GM18517 (cell line): ENCODE measurements at regions not wholly inside any gene's neighbourhood (a gene's known extent, or its start where the extent isn't known, plus 50 kb on each side); places are given as distances from the start of the nearest gene placed in this dataset.

Experiments used
- ATAC-seq: cut with Tn5 transposase; IDR thresholded peaks from one replicate; pipeline ENCODE4 v1.9.1; 2021; ENCODE audit warnings: mild to moderate bottlenecking, moderate library complexity; ENCODE audit not compliant: unreplicated experiment

DNA sequence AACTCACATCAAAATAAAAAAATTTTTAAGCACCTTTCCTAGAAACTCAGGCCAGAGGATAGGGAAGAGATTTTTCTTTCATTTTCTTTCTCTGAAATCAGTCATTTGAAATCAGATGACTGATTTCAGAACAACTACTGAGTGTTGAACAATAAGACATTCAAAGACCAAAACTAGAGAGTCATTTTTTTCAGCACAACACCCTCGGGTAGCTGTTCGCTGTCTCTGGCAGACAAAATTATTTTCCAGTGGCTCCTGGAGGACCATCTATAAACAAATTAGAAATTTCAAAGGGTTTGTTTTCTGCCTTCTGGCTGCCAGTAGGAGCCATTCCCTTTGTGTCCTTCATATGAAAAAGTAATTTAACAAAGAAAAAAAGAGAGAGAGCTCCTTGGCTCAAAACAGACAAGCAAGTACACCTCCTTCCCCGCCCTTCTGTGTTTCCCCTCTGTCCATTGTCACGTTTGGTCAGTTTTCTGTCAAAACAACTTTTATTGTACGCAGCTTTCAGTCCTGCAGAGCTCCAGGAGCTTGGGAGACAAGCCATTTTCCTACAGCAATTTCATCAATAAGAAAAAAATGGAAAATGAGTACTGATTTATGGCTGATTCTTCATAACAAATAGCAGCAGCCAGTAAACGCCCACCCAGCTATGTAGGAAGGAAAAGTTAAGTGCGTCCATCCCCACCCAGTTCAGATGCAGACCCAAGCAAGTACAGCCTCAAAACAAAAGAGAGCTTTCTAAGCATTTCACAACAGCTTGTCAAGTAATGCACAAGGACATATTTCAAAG is 405.2 kb downstream of the ZNF608 start:
- ATAC-seq: no peak

DNA sequence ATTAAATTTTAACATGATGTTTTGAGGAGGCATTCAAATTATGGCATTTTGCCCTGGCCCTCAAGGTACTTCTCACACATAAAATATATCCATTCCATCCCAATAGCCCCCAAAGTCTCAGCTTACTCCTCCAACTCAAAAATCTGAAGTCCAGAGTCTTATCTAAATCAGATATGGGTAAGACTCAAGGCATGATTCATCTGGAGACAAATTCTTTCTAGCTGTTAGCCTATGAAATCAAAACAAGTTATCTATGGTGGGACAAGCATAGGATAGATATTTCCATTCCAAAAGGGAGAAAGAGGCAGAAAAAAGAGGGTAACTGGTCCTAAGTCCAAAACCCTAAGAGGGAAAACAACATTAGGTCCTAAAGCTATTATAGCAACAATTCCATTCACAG is 408.4 kb downstream of the ZNF608 start:
- no peak for ATAC-seq

DNA sequence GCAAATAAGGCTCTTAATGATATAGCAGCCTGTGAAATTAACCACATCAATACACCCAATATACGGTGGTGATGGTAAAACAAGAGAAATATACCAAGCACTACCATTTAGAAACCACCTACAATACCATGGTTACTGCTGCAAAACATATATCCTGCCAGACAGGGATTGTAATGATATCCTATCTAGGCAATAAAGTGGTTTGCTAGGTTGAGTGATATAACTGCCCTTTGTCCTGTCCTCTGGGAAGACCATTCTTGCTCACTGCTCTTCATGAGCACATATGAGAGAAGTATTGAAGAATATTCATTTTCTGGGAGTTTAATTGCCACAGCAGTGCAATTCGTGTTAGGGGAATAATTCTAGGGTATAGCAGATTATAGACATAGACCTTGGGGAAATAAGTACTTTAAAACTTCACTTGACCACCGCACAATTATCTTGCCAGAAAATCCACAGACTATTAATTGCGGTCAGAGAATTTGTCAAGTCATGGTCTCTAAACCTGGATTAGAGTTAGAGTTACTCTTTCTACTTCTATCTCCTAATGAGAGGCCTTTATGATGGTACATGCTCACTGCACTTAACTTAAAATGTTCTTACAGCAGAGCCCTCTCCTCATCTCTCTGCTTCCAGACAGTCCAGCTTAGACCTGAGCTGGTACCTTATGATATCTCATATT is 413.0 kb downstream of the ZNF608 start:
- no peak for ATAC-seq

DNA sequence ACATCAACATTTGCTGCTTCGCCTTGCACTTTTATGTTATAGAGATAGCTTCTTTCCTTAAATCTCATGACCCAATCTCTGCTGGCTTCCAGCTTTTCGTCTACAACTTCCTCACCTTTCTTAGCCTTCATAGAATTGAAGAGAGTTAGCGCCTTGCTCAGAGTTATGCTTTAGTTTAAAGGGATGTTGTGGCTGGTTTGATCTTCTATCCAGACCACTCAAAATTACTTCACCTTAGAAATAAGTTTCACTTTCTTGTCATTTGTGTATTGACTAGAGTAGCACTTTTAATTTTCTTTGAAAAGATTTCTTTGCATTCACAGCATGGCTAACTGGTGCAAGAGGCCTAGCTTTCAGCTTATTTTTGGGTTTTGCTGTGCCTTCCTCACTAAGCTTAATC is 414.2 kb downstream of the ZNF608 start:
- ATAC-seq: no peak

DNA sequence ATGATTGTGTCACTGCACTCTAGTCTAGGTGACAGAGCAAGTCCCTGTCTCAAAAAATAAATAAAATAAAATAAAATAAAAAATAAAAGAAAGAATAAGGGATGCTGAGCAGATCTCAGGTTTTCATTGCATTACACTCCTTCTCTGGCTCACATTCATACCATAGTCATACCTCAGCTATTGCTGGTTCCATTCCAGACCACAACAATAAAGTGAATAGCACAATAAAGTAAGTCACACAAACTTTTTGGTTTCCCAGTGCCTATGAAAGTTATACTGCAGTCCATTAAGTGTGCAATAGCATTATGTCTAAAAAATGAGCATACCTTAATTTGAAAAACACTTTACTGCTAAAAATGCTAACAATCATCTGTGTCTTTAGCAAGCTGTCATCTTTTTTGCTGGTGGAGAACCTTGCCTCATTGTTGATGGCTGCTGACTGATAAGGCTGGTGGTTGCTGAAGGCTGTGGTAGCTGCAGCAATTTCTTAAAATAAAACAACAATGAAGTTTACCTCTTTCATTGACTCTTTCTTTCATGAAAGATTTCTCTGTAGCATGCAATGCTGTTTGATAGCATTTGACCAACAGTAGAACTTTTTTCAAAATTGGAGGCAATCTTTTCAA is 415.7 kb downstream of the ZNF608 start:
- no peak for ATAC-seq

DNA sequence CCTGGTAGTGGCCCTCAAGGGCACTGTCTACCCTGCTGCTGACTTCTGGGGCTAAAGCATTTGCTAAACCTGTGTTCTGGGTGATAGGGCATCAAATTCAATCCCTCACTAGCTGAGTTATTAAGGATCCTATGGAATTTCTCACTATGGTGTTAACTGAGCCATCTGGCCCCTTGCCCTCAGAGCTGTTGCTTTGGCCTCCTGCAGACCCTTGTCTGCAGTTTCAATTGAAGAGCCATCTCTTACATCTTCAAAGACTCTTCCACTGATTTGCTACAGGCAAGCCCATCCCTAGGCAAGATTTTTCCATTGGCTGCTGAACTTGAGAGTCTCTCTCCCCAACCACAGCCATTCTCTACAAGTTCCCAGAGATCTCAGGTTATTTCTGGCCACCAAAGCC is 418.2 kb downstream of the ZNF608 start:
- ATAC-seq: no peak

DNA sequence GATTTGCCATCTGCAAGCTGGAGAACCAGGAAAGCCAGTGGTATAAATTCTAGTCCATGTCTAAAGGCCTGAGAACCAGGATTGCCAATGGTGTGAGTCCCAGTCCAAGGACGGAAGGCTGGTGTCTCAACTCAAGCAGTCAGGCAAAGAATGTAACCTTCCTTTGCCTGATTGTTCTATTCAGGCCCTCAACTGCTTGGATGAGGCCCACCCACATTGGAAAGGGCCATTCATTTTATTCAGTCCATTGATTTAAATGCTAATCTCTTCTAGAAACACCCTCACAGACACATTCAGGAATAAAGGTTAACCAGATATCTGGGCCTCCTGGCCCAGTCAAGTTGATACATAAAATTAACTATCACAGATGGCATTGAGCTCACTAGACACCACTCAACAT is 427.8 kb downstream of the ZNF608 start:
- ATAC-seq: no peak

DNA sequence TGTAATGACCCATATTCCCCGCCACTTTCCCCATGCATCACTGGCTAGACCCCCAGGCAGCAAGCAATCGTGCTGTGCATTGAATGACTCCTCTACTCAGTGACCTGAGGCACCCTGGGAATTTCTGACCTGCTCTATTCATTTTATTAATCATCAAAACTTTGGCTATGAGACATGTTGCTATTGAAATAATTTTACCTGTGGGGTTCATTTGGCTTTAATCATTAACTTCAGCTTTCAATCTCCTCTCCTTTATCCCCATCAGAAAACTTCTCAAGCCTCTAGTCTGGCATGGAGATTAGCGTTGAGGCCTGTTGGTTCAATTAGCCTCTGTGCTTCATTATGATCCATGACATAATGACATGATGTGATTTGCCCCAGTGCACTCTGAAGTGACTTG is 429.0 kb downstream of the ZNF608 start:
- no peak for ATAC-seq

DNA sequence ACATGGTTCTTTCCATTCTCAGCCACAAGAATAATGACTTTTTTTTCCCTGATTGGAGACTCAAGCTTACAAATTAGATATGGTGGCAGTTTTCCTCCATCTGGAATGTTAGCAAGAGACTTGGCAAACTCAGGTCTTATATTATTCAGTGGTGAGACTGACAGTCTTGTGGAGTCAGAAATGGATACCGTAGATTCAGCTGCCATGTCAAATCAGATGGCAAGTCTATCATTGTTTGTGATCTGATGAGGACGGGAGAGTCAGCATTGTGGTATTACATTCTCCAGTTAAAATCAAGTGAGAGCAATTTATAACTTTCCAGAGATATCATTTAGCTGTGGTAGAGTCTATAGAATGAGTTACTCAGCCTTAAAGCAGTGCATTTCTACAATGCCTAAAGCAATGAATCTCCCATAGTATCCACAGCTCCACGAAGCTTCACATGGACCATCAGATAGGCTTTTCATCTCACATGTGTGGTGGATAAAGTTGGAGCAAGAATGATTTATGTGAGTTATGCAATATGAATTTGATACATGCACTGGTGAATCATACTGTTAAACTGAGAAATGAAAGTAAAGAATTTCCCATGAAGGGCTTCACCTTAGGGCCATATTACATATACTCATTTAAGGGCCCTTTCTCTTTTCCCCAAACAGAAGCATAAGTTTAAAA is 430.6 kb downstream of the ZNF608 start:
- ATAC-seq: no peak

DNA sequence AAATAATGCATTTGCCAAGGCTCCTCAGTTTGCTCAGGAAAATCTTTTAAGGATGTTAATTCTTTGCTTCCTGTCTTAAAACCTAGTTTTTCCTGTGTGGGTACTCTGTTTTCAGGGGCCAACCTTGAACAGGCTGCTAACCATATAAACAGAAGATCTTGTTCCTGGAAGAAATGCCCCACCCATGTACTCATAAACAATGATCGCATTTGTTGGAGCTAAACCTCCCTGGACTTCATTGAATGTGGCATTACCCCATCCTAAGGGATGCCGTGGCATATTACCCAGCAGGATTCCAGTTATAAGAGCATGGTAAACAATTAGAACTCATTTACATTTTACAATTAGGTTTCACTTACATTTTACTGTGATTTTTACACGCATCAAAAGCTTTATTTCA is 436.0 kb downstream of the ZNF608 start:
- ATAC-seq: no peak

DNA sequence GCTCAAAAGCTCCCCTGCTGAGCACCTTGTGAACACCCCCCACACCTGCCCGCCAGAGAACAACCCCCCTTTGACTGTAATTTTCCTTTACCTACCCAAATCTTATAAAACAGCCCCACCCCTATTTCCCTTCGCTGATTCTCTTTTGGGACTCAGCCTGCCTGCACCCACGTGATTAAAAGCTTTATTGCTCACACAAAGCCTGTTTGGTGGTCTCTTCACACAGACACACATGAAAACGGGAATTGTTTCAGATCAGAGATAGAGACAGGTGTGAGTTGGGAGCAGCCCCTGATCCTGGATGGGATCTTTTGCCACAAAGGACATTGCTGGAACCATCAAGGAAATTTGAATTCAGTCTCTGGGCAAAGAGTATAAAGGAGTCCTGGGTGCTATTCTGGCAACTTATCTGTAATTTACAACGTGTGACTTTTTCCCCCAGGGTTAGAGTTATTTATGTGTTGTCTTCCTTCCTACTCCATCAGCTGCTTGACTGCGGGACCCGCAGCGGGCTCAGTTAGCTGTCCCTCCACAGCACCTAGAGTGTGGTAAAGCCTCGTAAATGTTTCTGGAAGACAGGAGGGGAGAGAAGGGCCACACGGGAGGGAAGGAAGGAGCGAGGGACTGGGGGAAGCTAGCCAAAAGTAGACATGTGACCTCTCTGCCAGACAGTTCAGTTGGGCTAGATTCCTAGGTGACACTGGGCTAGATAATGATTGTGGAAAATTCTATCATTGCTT is 437.0 kb downstream of the ZNF608 start:
- ATAC-seq: no peak

DNA sequence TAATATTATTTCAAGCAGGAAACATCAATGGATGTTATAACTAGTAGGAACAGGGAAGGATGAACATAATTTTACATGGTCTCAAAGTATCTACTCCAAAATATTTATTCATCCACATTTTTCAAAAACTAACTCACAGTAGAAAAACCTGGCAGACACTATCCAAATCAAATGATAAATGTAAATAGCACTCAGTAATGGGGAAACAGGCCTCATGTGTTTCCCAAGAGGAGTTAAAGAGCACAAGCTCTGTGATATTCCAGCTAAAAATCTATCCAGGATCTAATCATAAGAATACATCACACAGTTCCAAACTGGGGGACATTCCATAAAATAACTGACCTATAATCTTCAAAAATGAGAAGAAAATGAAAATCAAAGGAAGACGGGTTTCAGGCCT is 443.1 kb downstream of the ZNF608 start:
- no peak for ATAC-seq

DNA sequence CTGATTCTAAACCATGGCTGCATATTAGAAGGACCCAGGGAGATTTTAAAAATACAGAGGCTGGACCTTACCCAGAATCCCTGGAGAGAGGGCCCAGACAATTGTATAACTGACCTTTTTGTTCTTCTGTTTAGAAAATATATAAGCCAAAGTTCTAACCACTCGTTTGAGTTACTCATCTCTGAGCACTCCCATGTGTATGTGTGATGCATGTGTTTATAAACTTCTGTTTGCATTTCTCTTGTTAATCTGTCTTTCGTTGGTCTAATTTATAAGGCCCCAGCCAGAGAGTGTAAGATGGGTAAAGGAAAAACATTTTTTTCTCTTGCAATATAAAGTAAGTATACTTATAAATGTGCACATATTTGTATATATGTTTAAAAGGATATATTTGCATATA is 443.9 kb downstream of the ZNF608 start:
- ATAC-seq: no peak

DNA sequence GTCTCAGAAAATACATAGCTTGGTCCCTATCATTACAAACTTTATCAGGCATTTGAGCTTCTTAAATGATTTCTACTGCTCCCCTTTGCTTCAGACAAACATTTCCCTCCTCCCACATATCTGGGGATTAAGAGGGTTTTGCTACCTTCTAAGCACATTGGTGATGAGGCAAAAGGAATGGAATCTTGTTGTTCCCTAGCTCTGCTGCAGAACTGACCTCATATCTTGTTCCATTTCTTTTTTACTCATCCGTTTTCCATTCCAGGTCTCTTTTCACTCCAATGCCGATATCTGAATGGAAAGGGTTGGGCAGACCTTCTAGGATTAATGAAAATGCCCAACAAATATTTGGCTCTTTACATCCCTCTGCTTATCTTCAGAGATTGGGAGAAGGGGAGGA is 444.6 kb downstream of the ZNF608 start:
- no peak for ATAC-seq

DNA sequence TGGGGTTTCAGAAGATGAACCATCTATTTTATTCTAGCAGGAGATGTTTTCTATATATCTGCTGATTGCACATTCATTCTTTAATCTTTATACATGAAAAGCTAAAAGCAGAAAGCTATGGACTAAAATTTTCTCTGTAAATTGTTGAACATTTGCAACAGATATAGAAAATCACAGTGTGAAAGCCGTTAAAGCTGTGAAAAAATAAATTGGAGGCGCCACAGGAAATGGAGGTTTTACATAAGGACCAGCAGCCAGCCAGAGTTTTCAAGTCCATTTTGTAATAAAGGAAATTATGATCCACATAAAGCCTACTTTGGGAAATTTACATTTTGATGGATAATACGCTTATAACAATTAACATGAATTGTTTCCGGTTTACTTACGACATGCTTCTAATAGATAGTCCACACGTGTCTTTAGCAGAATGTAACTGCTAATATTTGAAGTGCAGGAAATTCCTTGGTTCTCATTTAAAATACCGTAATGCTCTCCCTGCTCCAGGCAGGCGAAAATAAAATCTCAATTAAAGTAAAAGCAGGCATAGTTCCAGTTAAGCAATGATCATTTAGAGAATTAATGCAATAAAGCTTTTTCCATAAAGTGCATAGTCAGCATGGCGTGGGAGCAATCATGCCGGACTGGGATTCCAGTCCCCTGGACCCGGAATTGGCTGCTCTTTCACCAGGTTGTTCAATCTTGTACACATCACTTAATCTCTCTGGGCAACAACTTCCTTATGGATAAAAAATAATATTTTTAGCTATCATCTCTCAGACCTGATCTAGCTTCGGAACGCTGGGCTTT is 445.4 kb downstream of the ZNF608 start:
- ATAC-seq: no peak

DNA sequence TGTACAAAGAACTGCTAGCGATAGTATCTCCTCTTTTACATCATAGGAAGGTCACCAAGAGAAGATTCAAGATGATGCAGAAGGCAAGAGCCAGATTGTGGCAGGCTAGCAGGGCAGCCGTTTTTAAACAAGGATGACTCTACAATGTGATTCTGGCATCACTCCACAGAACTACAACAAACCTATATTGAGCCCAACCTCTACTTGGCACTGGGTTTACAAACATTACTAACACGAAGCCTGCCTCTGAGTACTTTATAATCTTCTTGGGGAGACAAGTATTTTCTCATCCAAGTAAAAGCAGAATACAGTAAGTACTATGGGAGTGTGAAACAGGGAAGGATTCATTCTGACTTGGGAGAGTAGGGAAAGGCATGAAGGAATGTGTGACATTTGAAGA is 448.6 kb downstream of the ZNF608 start:
- no peak for ATAC-seq

DNA sequence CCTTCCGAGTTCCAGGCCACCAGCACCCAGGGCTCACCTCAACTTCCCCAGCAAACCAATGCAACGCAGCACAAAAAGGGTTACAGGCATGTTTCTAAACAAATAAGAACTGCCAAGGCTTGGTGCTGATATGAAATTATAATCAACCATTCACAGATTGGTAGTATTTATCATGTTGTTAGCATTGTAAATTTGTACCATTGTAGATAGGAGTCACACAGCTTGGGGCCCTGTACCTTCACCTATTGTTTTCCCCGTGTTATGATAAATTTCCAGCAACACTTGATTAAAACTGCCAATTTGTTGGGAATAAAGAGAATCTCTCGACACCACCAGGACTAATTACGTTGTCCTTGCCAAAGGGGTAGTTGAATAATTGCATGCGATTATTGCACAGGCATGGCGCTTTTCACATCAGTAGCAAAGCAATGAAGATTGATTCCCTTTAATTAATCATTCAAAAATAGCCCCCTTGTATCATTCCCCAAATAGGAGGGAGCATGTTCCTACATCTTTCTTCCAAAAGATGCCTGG is 454.1 kb downstream of the ZNF608 start:
- no peak for ATAC-seq

DNA sequence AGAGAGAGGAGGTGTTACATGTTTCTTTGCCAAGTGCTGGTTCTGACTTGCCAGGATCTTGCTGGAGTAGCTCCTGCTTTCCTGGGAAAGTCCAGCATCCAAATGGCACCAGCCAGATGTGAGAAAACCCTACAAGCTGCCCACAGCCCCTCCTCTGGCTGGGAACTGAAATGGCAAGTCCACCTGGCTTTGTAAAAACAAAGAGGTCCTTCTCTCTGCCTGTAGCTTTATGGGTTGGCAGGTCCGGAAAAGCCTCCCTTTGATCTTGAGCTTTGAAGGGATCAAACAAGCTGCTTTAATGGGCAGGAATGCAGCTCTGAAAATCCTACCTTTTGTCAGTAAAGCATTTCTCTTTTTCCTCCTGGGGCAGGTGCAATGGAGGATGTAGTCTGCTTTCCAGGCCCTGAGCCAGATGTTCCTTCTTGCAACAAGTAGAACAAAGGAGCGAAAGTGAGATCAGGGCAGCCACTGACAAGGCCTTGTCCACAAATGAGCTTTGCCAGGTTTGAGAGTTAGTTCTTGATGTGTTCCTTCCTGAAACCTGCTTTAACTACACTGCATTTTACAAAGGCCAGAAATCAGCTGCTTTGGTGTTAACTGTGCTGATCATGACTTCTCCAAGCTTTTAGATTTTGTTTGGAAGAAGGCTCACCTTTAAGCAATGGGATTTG is 456.7 kb downstream of the ZNF608 start:
- ATAC-seq: no peak

DNA sequence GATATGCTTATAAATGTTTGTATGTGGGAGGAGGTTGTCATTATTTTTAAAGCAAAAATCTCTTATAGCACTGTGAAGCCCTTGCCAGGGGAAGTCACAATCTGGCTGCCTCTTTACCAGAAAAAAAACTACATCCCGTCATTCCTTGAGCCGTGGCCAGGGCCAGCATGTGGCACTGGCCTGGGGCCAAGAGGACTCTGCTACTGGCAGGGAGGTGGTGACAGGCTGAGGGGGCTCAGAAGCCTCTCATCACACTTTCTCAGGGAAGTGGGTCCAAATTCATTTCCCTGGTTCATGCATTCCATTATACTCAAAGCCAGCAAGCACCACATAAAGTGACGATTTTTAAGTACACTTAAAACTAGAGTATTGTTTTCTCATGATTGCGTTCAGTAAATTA is 457.3 kb downstream of the ZNF608 start:
- ATAC-seq: no peak
